Activated gamma-delta T cell treated with Interleukin-2 at 50 U/mL for 16 hours (primary cell): ENCODE measurements at regions not wholly inside any gene's neighbourhood (a gene's known extent, or its start where the extent isn't known, plus 50 kb on each side); places are given as distances from the start of the nearest gene placed in this dataset.

Experiments used
- DNase-seq: peaks from one replicate; pipeline ENCODE4 v3.0.0-alpha.2; 2020

DNA sequence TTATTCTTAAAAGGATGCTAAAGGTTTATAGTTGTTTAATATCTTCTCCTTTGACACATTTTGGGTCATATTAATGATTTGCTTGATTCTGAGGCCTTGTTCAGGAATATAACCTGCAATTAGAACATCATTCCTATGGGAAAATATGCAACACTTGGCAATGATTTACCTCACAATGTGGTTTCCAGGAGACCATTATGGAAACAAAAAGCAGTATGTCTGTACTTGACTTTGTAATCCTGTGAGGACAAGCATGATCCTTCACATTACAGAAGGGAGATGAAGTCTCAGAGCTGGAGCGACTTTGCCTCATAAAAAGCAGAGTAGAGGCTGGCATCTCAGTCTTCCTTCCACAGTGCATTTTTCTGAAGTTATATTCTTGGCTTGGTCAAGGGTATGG lies 57.0 kb upstream of the CDCA7L start:
- DNase-seq: no peak

DNA sequence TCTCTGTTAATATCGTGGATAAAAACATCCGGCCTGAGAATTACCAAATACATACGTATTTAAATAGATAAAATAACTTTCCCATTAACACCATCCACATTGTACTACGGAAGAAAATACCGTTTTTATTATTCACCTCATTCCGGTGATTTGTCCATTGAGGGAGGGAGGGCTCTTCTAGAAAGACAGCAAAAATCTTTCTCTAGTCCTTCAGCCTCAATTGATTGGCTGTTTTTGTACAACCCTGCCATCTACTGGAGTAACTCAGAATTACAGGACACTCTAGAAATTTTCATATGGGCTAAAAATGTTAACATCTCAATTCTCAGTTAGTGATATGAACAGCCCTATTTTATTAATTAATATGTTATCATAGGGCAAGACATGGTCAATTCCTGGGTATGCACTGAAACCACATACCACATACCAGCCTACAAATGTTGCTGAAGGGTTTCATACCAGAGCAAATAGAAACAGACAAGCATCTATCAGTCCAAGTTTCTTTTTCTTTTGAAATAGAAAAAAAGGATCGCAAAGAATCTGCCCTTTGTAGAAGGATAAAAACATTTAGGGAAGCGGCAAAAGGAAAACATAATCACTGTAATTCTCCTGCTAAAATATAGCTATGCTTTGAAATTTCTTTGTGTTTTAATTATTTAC lies 55.8 kb upstream of the CDCA7L start:
- DNase-seq: peak; percentile 9

- no peak for DNase-seq
Measured at GRCh38 chr7:21999896-22000295, 54.2 kb upstream of the CDCA7L start.

GRCh38 chr7:21996641-21997040 lies 50.9 kb upstream of the CDCA7L start:
- no peak for DNase-seq
